ENCODE measurements at regions not wholly inside any gene's neighbourhood (a gene's known extent, or its start where the extent isn't known, plus 50 kb on each side); places are given as distances from the start of the nearest gene placed in this dataset.

GRCh38 chr2:107306881-107307280 lies 420.9 kb upstream of the ST6GAL2 start:
- Histone ChIP-seq H3K18ac (ENCODE audit: insufficient read length, low read depth, low read length) (no peak overlapping the region), H3K79me1 (ENCODE audit: insufficient read depth, low read depth, low read length, poor library complexity, severe bottlenecking) (no peaks in the 10 kb centered on the region), H3K23me2 (ENCODE audit: insufficient read length, low read depth, low read length, poor library complexity, severe bottlenecking) (no peaks in the 10 kb centered on the region), H3K9me3 (ENCODE audit: control insufficient read depth, low read depth, low read length) (no peaks in the 10 kb centered on the region), H3K79me2 (ENCODE audit: insufficient read depth, low read length) (no peaks in the 10 kb centered on the region), H2BK20ac (ENCODE audit: low read depth, low read length, poor library complexity, severe bottlenecking) (no peak overlapping the region), H2AFZ (ENCODE audit: low read length) (no peak overlapping the region), H4K20me1 (ENCODE audit: control insufficient read depth, insufficient read depth, insufficient read length) (no peaks in the 10 kb centered on the region), H4K5ac (ENCODE audit: insufficient read length, low read depth, low read length) (no peak overlapping the region), H2AK5ac (ENCODE audit: insufficient read length, low read length) (no peak overlapping the region), H3K9ac (ENCODE audit: extremely low read depth, insufficient read length, low read length) (no peak overlapping the region), H3K4me1 (ENCODE audit: insufficient read depth, low read length) (no peaks in the 10 kb centered on the region), H2BK15ac (ENCODE audit: low read depth, low read length) (no peak overlapping the region), H2BK5ac (ENCODE audit: insufficient read length, low read length) (no peak overlapping the region), H3K27me3 (ENCODE audit: insufficient read depth, low read length) (no peaks in the 10 kb centered on the region), H4K8ac (replicated peaks; ENCODE audit: insufficient read length, low read depth, low read length) (no peak overlapping the region), H3T11ph (ENCODE audit: low read length) (no peak overlapping the region), H4K91ac (ENCODE audit: insufficient read length, low read depth, low read length) (no peak overlapping the region), H2BK12ac (ENCODE audit: insufficient read length, low read depth, low read length) (no peak overlapping the region), H3K4ac (ENCODE audit: low read depth, low read length) (no peak overlapping the region), H3K23ac (ENCODE audit: insufficient read length, low read depth, low read length) (no peak overlapping the region), H3K14ac (ENCODE audit: insufficient read depth, low read length) (no peak overlapping the region), H2BK120ac (ENCODE audit: low read depth, low read length, poor library complexity, severe bottlenecking) (no peak overlapping the region), H3K4me2 (ENCODE audit: insufficient read depth, insufficient read length, low read length) (no peak overlapping the region), H3K56ac (ENCODE audit: insufficient read length, low read depth, low read length) (no peak overlapping the region), H3K27ac (ENCODE audit: insufficient read length, low read depth, low read length) (no peak overlapping the region)
- peaks cover 2 to 4% of the 10 kb centered on the region in 2 experiments for H3K9me3 Mint-ChIP-seq
- no peak for DNase-seq
- H3K4me3 Mint-ChIP-seq = no peak overlapping the region
- TF ChIP-seq, protein P1, sequence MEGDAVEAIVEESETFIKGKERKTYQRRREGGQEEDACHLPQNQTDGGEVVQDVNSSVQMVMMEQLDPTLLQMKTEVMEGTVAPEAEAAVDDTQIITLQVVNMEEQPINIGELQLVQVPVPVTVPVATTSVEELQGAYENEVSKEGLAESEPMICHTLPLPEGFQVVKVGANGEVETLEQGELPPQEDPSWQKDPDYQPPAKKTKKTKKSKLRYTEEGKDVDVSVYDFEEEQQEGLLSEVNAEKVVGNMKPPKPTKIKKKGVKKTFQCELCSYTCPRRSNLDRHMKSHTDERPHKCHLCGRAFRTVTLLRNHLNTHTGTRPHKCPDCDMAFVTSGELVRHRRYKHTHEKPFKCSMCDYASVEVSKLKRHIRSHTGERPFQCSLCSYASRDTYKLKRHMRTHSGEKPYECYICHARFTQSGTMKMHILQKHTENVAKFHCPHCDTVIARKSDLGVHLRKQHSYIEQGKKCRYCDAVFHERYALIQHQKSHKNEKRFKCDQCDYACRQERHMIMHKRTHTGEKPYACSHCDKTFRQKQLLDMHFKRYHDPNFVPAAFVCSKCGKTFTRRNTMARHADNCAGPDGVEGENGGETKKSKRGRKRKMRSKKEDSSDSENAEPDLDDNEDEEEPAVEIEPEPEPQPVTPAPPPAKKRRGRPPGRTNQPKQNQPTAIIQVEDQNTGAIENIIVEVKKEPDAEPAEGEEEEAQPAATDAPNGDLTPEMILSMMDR (conservative IDR thresholded peaks at IDR 0.05) = no peak
- H3K27me3 Mint-ChIP-seq (ENCODE audit: low read depth) = no peaks in the 10 kb centered on the region
- H3K4me1 Mint-ChIP-seq = no peaks in the 10 kb centered on the region
- H3K27ac Mint-ChIP-seq = no peak overlapping the region
- no CpG with 5 or more reads among the region's 2 CpGs for WGBS (ENCODE audit: extremely low coverage, insufficient read length, low lambda C conversion rate)
- peaks cover 2 to 4% (median 4%) of the 10 kb centered on the region in 3 experiments; a peak in 3 of 7 replicates for H3K36me3 Mint-ChIP-seq (ENCODE audit: insufficient read depth in 1 of 3, low read depth in 3 of 3)

All from H9 (cell line).